ENCODE measurements at regions not wholly inside any gene's neighbourhood (a gene's known extent, or its start where the extent isn't known, plus 50 kb on each side); places are given as distances from the start of the nearest gene placed in this dataset.

- TF ChIP-seq, protein P1, sequence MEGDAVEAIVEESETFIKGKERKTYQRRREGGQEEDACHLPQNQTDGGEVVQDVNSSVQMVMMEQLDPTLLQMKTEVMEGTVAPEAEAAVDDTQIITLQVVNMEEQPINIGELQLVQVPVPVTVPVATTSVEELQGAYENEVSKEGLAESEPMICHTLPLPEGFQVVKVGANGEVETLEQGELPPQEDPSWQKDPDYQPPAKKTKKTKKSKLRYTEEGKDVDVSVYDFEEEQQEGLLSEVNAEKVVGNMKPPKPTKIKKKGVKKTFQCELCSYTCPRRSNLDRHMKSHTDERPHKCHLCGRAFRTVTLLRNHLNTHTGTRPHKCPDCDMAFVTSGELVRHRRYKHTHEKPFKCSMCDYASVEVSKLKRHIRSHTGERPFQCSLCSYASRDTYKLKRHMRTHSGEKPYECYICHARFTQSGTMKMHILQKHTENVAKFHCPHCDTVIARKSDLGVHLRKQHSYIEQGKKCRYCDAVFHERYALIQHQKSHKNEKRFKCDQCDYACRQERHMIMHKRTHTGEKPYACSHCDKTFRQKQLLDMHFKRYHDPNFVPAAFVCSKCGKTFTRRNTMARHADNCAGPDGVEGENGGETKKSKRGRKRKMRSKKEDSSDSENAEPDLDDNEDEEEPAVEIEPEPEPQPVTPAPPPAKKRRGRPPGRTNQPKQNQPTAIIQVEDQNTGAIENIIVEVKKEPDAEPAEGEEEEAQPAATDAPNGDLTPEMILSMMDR (conservative IDR thresholded peaks at IDR 0.05), result no peak
- no peak for TF ChIP-seq EZH2 (IDR thresholded peaks at IDR 0.05; ENCODE audit: low read depth)
These were observed 754.5 kb upstream of the FAM98A start for GRCh38 chr2:34353509-34354113.

All from PC-9 (cell line).